ENCODE measurements at regions not wholly inside any gene's neighbourhood (a gene's known extent, or its start where the extent isn't known, plus 50 kb on each side); places are given as distances from the start of the nearest gene placed in this dataset.

DNA sequence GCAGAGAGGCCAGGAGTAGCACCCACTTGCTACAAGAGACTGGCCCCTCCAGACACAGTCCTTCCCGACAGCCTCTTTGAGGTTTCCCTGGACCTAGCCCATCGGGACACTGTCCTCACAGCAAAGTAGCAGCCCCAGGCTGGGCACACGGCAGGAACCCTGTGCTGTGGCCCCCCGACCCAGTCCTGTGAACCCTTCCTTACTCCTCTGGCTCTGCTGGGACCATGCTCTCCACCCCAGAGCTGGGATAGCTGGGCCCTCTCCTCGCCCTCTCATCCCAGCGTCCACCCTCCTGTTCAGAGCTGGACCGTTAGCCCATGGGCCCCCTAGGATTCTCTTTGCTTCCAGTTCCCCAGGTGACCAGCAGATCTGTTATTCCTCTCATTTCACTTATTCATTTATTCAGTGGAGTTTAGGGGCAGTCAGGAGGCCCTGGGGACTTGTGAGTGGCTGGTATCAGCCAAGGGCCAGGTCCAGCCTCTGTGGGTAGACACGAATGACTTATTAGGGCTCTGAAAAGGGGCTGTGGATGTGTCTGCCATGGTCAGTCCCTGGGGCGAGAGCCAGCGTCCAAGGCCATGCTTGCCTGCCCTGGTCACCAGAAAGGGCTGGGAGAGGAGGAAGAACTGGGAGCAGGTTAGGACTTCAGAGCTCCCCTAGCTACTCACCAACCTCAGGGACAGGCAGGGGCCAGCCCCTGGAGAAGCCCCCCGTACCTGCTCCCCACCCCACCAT lies 117.6 kb upstream of the RUNX3 start:
- no peak overlapping the region for H3K27ac ChIP-seq (ENCODE audit: low read depth, low read length)
- no peaks in the 10 kb centered on the region for H3K36me3 ChIP-seq (ENCODE audit: control insufficient read depth, low read length)
- no peaks in the 10 kb centered on the region for H3K9me2 ChIP-seq (replicated peaks; ENCODE audit: control insufficient read depth, low read length)
- no peaks in the 10 kb centered on the region for H3K79me2 ChIP-seq (ENCODE audit: control insufficient read depth, low read length)
- no peaks in the 10 kb centered on the region for H3K9me3 ChIP-seq (ENCODE audit: control insufficient read depth, insufficient read depth, low read length)
- H3K4me1 ChIP-seq (ENCODE audit: control insufficient read depth, low read length) = no peaks in the 10 kb centered on the region
- H4K20me1 ChIP-seq (ENCODE audit: control insufficient read depth, insufficient read depth, low read depth, low read length) = no peaks in the 10 kb centered on the region
- H3K4me3 ChIP-seq (ENCODE audit: low read length) = no peak overlapping the region
- H3K4me2 ChIP-seq (ENCODE audit: low read length) = no peak overlapping the region
- peaks cover 4% of the 10 kb centered on the region; the same call in 1 of the 2 replicates for H3K27me3 ChIP-seq (ENCODE audit: control insufficient read depth, low read length)
- no peaks in the 10 kb centered on the region for H3F3A ChIP-seq (ENCODE audit: control insufficient read depth, insufficient read depth)
- TF ChIP-seq EZH2phosphoT487 (IDR thresholded peaks at IDR 0.05; ENCODE audit: borderline replicate concordance, low read length) = no peak
- TF ChIP-seq, protein P1, sequence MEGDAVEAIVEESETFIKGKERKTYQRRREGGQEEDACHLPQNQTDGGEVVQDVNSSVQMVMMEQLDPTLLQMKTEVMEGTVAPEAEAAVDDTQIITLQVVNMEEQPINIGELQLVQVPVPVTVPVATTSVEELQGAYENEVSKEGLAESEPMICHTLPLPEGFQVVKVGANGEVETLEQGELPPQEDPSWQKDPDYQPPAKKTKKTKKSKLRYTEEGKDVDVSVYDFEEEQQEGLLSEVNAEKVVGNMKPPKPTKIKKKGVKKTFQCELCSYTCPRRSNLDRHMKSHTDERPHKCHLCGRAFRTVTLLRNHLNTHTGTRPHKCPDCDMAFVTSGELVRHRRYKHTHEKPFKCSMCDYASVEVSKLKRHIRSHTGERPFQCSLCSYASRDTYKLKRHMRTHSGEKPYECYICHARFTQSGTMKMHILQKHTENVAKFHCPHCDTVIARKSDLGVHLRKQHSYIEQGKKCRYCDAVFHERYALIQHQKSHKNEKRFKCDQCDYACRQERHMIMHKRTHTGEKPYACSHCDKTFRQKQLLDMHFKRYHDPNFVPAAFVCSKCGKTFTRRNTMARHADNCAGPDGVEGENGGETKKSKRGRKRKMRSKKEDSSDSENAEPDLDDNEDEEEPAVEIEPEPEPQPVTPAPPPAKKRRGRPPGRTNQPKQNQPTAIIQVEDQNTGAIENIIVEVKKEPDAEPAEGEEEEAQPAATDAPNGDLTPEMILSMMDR (IDR thresholded peaks at IDR 0.05; ENCODE audit: low read depth, low read length, poor library complexity, severe bottlenecking) = no peak

DNA sequence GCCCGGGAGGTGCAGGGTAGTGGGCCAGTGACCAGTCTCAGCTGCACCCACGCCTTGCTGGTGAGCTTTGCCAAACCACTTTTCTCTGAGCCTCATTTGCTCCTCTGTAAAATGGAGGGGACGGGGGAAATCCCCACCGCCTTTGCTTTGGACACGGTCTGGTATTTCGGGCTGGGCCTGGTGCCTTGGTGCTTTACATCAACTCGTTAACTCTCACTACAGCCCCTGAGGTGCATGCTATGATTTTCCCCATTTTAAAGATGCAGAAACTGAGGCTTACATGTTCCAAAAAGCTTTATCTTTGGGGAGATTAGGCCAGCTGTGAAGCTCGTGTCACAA lies 116.1 kb upstream of the RUNX3 start:
- Histone ChIP-seq H3K27me3 (ENCODE audit: control insufficient read depth, low read length) (peaks cover 5% of the 10 kb centered on the region), H3K4me1 (ENCODE audit: control insufficient read depth, low read length) (no peaks in the 10 kb centered on the region), H3K27ac (ENCODE audit: low read depth, low read length) (no peak overlapping the region), H3K9me2 (replicated peaks; ENCODE audit: control insufficient read depth, low read length) (no peaks in the 10 kb centered on the region), H4K20me1 (ENCODE audit: control insufficient read depth, insufficient read depth, low read depth, low read length) (no peaks in the 10 kb centered on the region), H3K4me3 (ENCODE audit: low read length) (no peak overlapping the region), H3K36me3 (ENCODE audit: control insufficient read depth, low read length) (no peaks in the 10 kb centered on the region), H3K79me2 (ENCODE audit: control insufficient read depth, low read length) (no peaks in the 10 kb centered on the region), H3K4me2 (ENCODE audit: low read length) (no peak overlapping the region), H3F3A (ENCODE audit: control insufficient read depth, insufficient read depth) (no peaks in the 10 kb centered on the region), H3K9me3 (ENCODE audit: control insufficient read depth, insufficient read depth, low read length) (no peaks in the 10 kb centered on the region)
- TF ChIP-seq, protein P1 (IDR thresholded peaks at IDR 0.05; ENCODE audit: low read depth, low read length, poor library complexity, severe bottlenecking) = no peak
- TF ChIP-seq EZH2phosphoT487 (IDR thresholded peaks at IDR 0.05; ENCODE audit: borderline replicate concordance, low read length) = no peak

DNA sequence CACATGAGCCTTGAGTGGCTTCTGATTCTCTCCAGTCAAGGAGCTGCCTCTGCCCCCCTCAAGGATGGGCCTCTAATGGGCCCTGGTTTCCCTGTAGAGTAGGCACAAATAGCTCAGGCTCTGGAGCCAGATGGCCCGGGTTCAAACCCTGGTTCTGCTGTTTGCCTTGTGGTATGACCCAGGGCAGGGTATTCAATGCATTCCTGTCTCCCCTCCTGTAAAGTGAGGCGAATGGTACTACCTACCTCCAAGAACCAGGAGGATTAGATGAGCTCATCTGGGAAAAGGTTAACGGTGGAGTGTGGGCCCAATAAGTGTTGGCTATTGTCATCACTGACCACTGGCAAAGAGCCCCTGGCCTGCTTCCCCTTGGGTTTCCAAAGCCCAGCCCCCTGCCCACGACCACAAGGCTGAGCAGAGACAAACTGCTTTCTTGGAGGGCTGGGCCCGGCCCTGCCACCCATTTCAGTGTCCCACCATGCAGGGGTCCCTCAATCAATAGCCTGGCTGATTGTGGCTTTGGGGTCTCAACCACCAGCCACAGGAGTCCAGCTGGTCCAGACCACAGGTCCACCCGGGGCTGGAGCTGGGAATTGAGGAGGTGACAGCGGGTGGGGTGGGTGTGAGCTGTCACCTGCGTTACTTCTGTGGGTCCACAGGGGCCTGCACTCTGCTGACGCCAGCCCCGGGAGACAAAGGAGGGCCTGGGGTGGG lies 115.6 kb upstream of the RUNX3 start:
- Histone ChIP-seq H3K27me3 (ENCODE audit: control insufficient read depth, low read length) (peaks cover 10% of the 10 kb centered on the region), H4K20me1 (ENCODE audit: control insufficient read depth, insufficient read depth, low read depth, low read length) (no peaks in the 10 kb centered on the region), H3K27ac (ENCODE audit: low read depth, low read length) (no peak overlapping the region), H3K9me3 (ENCODE audit: control insufficient read depth, insufficient read depth, low read length) (no peaks in the 10 kb centered on the region), H3F3A (ENCODE audit: control insufficient read depth, insufficient read depth) (no peaks in the 10 kb centered on the region), H3K4me2 (ENCODE audit: low read length) (no peak overlapping the region), H3K79me2 (ENCODE audit: control insufficient read depth, low read length) (no peaks in the 10 kb centered on the region), H3K4me1 (ENCODE audit: control insufficient read depth, low read length) (no peaks in the 10 kb centered on the region), H3K9me2 (replicated peaks; ENCODE audit: control insufficient read depth, low read length) (no peaks in the 10 kb centered on the region), H3K4me3 (ENCODE audit: low read length) (no peak overlapping the region), H3K36me3 (ENCODE audit: control insufficient read depth, low read length) (no peaks in the 10 kb centered on the region)
- TF ChIP-seq EZH2phosphoT487 (IDR thresholded peaks at IDR 0.05; ENCODE audit: borderline replicate concordance, low read length) = no peak
- TF ChIP-seq, protein P1 (IDR thresholded peaks at IDR 0.05; ENCODE audit: low read depth, low read length, poor library complexity, severe bottlenecking) = no peak

All from DOHH2 (cell line).